HG03439 (cell line): ENCODE measurements at regions not wholly inside any gene's neighbourhood (a gene's known extent, or its start where the extent isn't known, plus 50 kb on each side); places are given as distances from the start of the nearest gene placed in this dataset.
"Not testable (repeated sequence)": the region's sequence is repeated elsewhere in the genome, so short reads cannot be mapped to it uniquely, and the experiment has no call there.

Experiments used
- ATAC-seq: cut with Tn5 transposase; IDR thresholded peaks from one replicate; pipeline ENCODE4 v1.9.1; 2021; ENCODE audit warnings: mild to moderate bottlenecking, moderate library complexity; ENCODE audit not compliant: unreplicated experiment

GRCh38 chr21:19490481-19490880 lies 1086.9 kb upstream of the TMPRSS15 start:
- no peak for ATAC-seq

- not testable (repeated sequence) for ATAC-seq
These were observed 1090.1 kb upstream of the TMPRSS15 start for GRCh38 chr21:19493437-19494241.

- ATAC-seq: no peak
These were observed 1097.5 kb upstream of the TMPRSS15 start for GRCh38 chr21:19501115-19501514.

- no peak for ATAC-seq
These were observed 1104.2 kb upstream of the TMPRSS15 start for GRCh38 chr21:19507682-19508260.

GRCh38 chr21:19508442-19508841 lies 1104.9 kb upstream of the TMPRSS15 start:
- ATAC-seq: no peak

- ATAC-seq: no peak
These were observed 1105.3 kb upstream of the TMPRSS15 start for GRCh38 chr21:19508844-19509243.

- no peak for ATAC-seq
These were observed 1106.5 kb upstream of the TMPRSS15 start for GRCh38 chr21:19510057-19510456.

- ATAC-seq: no peak
These were observed 1107.1 kb upstream of the TMPRSS15 start for GRCh38 chr21:19510653-19511052.

GRCh38 chr21:19522381-19522780 lies 1118.8 kb upstream of the TMPRSS15 start:
- no peak for ATAC-seq

- no peak for ATAC-seq
These were observed 1119.5 kb upstream of the TMPRSS15 start for GRCh38 chr21:19523061-19523460.

- ATAC-seq: no peak
These were observed 1120.2 kb upstream of the TMPRSS15 start for GRCh38 chr21:19523746-19524145.

- no peak for ATAC-seq
These were observed 1125.4 kb upstream of the TMPRSS15 start for GRCh38 chr21:19529031-19529430.

GRCh38 chr21:19535356-19535755 lies 1131.8 kb upstream of the TMPRSS15 start:
- no peak for ATAC-seq

GRCh38 chr21:19537116-19537515 lies 1133.5 kb upstream of the TMPRSS15 start:
- no peak for ATAC-seq

- no peak for ATAC-seq
These were observed 1136.7 kb upstream of the TMPRSS15 start for GRCh38 chr21:19540287-19540686.

GRCh38 chr21:19541602-19542001 lies 1138.0 kb upstream of the TMPRSS15 start:
- no peak for ATAC-seq

- not testable (repeated sequence) for ATAC-seq
These were observed 1140.9 kb upstream of the TMPRSS15 start for GRCh38 chr21:19544493-19544892.

GRCh38 chr21:19547951-19548840 lies 1144.6 kb upstream of the TMPRSS15 start:
- no peak for ATAC-seq

- no peak for ATAC-seq
These were observed 1150.5 kb upstream of the TMPRSS15 start for GRCh38 chr21:19553919-19554615.

GRCh38 chr21:19557046-19557445 lies 1153.5 kb upstream of the TMPRSS15 start:
- ATAC-seq: no peak

- no peak for ATAC-seq
These were observed 1153.9 kb upstream of the TMPRSS15 start for GRCh38 chr21:19557488-19557887.
